WERI-Rb-1 (cell line): ENCODE measurements at regions not wholly inside any gene's neighbourhood (a gene's known extent, or its start where the extent isn't known, plus 50 kb on each side); places are given as distances from the start of the nearest gene placed in this dataset.

Experiments used
- DNase-seq: peaks from one replicate; pipeline ENCODE4 v3.0.0-alpha.2; 2020
- H3K27ac ChIP-seq: fragments of 250-450 bp; sonication (Bioruptor Pico); 2 replicates; pipeline ENCODE4 v1.5.1; 2020; ENCODE audit warnings: mild to moderate bottlenecking, moderate library complexity
- H3K27me3 ChIP-seq: fragments of 250-450 bp; sonication (Bioruptor Pico); 2 replicates; pipeline ENCODE4 v1.5.1; 2021; ENCODE audit warnings: mild to moderate bottlenecking, low read depth, moderate library complexity; ENCODE audit not compliant: insufficient read depth, severe bottlenecking
- H3K36me3 ChIP-seq: fragments of 250-450 bp; sonication (Bioruptor Pico); 2 replicates; pipeline ENCODE4 v1.5.1; 2020; ENCODE audit warnings: mild to moderate bottlenecking, moderate library complexity
- H3K4me3 ChIP-seq: 2 replicates; pipeline ENCODE4 v1.5.1; 2011; ENCODE audit warnings: low read depth, mild to moderate bottlenecking, control low read depth, low read length
- H3K9me3 ChIP-seq: fragments of 250-450 bp; sonication (Bioruptor Pico); 2 replicates; pipeline ENCODE4 v1.5.1; 2021; ENCODE audit warnings: mild to moderate bottlenecking, moderate library complexity; ENCODE audit not compliant: severe bottlenecking
- TF ChIP-seq, protein P1 (sequence below): IDR thresholded peaks from 2 replicates; pipeline ENCODE4 v1.5.1; 2011; ENCODE audit warnings: low read depth, mild to moderate bottlenecking, control low read depth, inconsistent platforms, low read length

DNA sequence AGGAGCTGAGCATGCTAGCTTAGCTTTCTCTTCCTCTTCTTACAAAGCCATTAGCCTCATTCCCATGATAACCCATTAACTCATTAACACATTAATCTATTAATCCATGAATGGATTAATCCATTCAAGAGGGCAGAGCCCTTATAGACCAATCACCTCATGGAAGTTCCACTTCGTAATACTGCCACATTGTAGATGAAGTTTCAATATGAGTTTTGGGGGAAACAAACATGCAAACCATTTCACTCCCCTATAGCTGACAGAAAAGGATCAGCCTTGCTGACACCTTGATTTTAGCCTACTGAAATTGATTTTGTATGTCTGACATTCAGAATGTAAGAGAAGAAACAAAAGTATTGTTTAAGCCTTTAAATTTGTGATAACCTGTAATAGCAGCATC is 251.8 kb upstream of the GALNTL6 start:
- Histone ChIP-seq H3K27ac (peak overlapping the region; percentile 8; the same call in 1 of the 2 replicates), H3K27me3 (no peaks in the 10 kb centered on the region), H3K36me3 (no peaks in the 10 kb centered on the region), H3K4me3 (no peak overlapping the region), H3K9me3 (no peaks in the 10 kb centered on the region)
- TF ChIP-seq, protein P1, sequence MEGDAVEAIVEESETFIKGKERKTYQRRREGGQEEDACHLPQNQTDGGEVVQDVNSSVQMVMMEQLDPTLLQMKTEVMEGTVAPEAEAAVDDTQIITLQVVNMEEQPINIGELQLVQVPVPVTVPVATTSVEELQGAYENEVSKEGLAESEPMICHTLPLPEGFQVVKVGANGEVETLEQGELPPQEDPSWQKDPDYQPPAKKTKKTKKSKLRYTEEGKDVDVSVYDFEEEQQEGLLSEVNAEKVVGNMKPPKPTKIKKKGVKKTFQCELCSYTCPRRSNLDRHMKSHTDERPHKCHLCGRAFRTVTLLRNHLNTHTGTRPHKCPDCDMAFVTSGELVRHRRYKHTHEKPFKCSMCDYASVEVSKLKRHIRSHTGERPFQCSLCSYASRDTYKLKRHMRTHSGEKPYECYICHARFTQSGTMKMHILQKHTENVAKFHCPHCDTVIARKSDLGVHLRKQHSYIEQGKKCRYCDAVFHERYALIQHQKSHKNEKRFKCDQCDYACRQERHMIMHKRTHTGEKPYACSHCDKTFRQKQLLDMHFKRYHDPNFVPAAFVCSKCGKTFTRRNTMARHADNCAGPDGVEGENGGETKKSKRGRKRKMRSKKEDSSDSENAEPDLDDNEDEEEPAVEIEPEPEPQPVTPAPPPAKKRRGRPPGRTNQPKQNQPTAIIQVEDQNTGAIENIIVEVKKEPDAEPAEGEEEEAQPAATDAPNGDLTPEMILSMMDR: no peak
- no peak for DNase-seq

GRCh38 chr4:171553961-171554360 is 259.2 kb upstream of the GALNTL6 start:
- H3K27me3 ChIP-seq: no peaks in the 10 kb centered on the region
- TF ChIP-seq, protein P1: no peak
- H3K36me3 ChIP-seq: no peaks in the 10 kb centered on the region
- no peak overlapping the region for H3K27ac ChIP-seq
- DNase-seq: no peak
- no peak overlapping the region for H3K4me3 ChIP-seq
- H3K9me3 ChIP-seq: no peaks in the 10 kb centered on the region

GRCh38 chr4:171542640-171543039 is 270.6 kb upstream of the GALNTL6 start:
- TF ChIP-seq, protein P1: no peak
- H3K27me3 ChIP-seq: no peaks in the 10 kb centered on the region
- DNase-seq: no peak
- no peak overlapping the region for H3K4me3 ChIP-seq
- no peaks in the 10 kb centered on the region for H3K9me3 ChIP-seq
- no peak overlapping the region for H3K27ac ChIP-seq
- no peaks in the 10 kb centered on the region for H3K36me3 ChIP-seq

DNA sequence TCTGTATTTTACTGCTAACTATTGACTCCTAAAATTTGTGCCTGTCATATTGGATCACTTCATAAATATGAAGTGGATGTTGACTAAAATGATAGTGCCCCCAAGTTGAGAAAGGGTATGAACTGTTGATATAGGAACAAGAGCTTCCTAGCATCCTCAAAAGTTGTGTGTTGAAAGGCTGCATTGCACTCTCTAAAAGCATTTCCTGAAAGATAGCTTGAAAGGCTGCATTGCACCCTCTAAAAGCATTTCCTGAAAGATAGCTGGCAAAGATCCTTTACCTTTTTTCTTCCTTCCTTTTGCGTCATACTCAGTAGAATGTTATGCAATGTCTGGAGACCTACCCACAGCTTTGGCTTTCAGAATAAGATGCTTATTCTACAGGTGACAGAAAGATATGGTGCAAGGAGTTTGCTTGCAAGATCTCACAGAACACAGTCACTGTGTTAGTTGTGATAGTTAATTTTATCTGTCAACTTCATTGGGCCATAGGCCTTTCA is 274.6 kb upstream of the GALNTL6 start:
- Histone ChIP-seq H3K4me3 (no peak overlapping the region), H3K27me3 (no peaks in the 10 kb centered on the region), H3K36me3 (no peaks in the 10 kb centered on the region), H3K27ac (no peak overlapping the region), H3K9me3 (no peaks in the 10 kb centered on the region)
- no peak for DNase-seq
- TF ChIP-seq, protein P1: no peak

DNA sequence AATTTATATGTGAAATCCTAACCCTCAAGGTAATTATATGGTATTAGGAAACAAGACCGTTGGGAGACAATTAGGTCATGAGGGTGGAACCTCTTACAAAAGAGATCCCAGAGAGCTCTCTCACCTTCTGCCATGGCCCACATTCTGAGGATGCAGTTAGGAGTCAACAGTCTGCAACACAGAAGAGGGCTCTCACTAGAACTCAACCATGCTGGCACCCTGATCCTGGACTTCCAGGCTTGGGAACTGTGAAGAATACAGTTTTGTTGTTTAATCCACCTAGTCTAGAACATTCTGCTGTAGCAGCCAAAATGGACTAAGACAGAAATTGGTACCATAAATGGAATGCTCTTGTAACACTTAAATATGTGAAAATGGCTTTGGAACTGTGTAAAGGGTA is 278.8 kb upstream of the GALNTL6 start:
- H3K9me3 ChIP-seq: no peaks in the 10 kb centered on the region
- TF ChIP-seq, protein P1: no peak
- no peaks in the 10 kb centered on the region for H3K36me3 ChIP-seq
- no peak overlapping the region for H3K4me3 ChIP-seq
- DNase-seq: no peak
- H3K27ac ChIP-seq: no peak overlapping the region
- no peaks in the 10 kb centered on the region for H3K27me3 ChIP-seq

DNA sequence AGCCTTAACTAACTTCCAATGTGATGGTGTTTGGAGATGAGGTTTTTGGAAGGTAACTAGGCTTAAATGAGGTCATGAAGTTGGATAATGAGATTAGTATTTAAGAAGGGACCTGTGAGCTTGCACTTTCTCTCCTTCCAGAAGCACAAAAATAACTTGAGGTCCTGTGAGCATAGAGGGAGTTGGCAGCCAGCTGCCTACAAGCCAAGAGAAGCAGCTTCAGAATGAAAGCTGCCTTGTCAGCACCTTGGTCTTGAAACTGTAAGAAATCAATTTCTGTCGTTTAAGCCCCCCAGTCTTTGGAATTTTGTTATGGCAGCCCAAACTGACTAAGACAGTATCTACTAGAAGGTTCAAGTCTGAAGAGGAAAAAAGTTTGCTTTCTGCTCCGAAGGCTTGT is 280.2 kb upstream of the GALNTL6 start:
- H3K27me3 ChIP-seq: no peaks in the 10 kb centered on the region
- no peak overlapping the region for H3K4me3 ChIP-seq
- H3K27ac ChIP-seq: no peak overlapping the region
- H3K9me3 ChIP-seq: no peaks in the 10 kb centered on the region
- TF ChIP-seq, protein P1: no peak
- no peak for DNase-seq
- H3K36me3 ChIP-seq: no peaks in the 10 kb centered on the region
